Activated T-cell treated with anti-CD3 and anti-CD28 coated beads, Interleukin-2, amount 50 U/mL, for 48 hours (primary cell): ENCODE measurements at regions not wholly inside any gene's neighbourhood (a gene's known extent, or its start where the extent isn't known, plus 50 kb on each side); places are given as distances from the start of the nearest gene placed in this dataset.

Source experiments
- DNase-seq, 2 experiments: peaks; one replicate each; pipeline ENCODE4 v3.0.0-alpha.2; 2020

GRCh38 chr1:221109930-221110329 is 230.7 kb downstream of the HLX start:
- no peak for DNase-seq

- DNase-seq, result no peak
These were observed 237.9 kb downstream of the HLX start for GRCh38 chr1:221117133-221117532.

DNA sequence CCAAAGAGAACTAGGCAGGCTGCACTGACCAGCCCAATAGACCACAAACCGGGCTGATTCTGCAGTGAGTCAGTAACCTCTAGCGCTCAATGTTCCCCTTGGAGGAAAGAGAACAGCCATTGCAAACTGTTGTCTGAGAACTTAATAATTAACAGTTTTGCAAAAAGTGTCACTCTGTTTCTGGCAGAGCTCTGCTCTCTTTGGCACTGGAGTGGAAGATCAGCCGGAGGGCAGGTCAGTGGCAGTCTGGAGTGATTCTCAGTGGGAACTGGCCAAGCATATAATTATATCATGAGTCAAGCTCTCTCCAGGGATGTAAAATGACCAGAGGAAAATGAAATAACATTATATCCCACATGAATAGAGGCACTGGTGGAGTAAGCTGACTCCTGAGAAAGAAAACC is 238.3 kb downstream of the HLX start:
- no peak for DNase-seq

DNA sequence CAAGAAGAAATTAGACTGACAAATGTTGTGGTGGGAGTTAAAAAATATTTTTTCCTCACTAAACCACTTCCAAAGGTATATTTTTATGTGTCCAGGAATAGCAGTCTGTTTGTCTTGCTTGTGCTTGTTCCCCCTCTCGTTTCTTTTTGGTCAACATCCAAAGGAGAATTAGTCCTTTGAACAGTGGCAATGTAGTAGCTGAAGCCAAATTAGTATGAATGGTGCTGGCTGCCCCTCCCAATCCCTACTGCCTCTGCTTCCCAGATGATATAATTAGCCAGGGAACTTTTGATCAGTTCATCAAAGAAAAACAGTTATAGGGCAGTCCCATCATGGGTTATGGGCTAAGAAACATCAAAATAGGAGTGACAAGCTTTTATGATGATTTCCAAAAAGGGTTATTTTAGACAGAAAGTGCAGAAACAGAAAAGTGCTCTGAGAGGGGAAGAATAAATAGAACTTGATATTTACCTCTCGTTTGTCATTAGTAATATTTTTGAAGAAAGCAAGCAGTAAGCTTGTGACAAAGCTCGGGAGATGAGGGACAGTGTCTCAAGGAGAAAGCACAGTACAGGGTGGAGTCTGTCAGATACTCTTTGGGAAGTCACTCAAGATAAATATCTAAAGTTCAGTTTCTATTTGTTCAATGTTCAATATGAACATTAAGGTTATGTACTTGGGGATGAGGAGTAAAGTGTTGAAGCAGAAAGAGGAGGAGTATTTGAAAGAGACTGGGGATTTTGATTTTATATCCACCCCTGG is 239.1 kb downstream of the HLX start:
- no peak for DNase-seq

DNA sequence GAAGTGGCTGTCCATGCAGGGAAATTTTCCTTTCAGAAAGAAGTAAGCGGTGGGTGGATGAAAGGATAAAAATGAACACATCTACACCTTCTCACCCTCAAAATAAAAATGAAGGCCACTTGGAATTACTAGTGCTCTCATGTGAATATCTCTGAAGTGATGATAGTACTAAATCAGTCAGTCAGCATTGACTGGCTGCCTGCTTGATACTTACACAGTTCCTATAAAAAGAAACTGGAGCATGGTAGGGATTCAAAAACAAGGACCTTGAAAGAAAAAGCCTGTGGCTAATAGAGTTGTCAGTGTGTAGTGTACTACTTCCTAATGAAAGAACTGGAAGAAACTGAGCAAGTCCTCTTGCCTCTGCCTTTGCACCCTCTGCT is 239.7 kb downstream of the HLX start:
- no peak for DNase-seq

GRCh38 chr1:221122501-221122900 is 243.3 kb downstream of the HLX start:
- DNase-seq, result no peak

DNA sequence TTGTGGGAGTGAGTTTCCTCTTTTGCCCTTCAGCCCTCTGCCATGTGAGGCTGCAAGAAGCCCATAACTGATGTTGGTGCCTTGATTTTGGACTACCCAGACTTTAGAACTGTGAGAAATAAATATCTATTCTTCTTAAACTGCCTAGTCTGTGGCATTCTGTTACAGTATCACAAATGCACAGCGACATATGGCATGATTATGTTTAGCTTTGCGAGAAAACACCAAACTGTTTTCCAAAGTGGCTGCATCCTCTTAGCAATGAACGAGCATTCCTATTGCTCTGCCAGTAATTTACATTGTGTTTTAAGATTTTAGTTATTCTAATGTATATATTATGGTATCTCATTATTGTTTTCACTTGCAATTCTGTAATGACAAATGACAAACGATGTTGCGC is 246.7 kb downstream of the HLX start:
- DNase-seq, result no peak

DNA sequence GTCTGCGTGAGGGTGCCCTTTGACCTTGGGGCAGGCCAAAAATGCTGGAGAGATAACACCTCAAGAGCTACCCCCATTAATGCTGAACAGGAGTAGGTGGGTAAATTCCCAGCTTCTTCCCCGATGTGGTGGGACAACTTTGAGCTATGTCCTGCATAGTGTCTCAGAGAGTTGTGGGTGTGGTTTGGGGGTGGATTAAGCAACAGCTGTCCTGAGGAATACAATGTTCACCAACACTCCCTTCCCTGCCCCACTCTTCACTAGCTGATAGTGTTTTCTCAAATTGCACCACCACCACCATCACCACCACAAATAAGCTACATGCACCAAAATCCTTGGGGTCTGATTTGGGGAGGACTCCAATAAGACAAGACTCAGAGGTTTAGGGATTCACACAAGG is 258.4 kb downstream of the HLX start:
- DNase-seq, result no peak

- no peak for DNase-seq
These were observed 259.3 kb downstream of the HLX start for GRCh38 chr1:221138516-221138915.

GRCh38 chr1:221139991-221140390 is 260.7 kb downstream of the HLX start:
- DNase-seq, result no peak

DNA sequence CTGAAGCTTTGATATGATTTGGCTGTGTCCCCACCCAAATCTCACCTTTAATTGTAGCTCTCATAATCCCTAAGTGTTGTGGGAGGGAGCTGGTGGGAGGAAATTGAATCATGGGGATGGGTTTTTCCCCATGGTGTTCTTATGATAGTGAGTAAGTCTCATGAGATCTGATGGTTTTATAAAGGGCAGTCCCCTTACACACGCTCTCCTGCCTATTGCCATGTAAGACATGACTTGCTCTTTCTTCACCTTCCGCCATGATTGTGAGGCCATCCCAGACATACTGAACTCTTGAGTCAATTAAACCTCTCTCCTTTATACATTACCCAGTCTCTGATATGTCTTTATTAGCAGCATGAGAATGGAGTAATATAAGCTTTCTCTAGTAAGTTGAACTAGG is 261.9 kb downstream of the HLX start:
- no peak for DNase-seq

- DNase-seq, result no peak
These were observed 262.5 kb downstream of the HLX start for GRCh38 chr1:221141606-221142285.

- no peak for DNase-seq
These were observed 269.4 kb downstream of the HLX start for GRCh38 chr1:221148660-221149059.

GRCh38 chr1:221149111-221149510 is 269.9 kb downstream of the HLX start:
- DNase-seq, result no peak

DNA sequence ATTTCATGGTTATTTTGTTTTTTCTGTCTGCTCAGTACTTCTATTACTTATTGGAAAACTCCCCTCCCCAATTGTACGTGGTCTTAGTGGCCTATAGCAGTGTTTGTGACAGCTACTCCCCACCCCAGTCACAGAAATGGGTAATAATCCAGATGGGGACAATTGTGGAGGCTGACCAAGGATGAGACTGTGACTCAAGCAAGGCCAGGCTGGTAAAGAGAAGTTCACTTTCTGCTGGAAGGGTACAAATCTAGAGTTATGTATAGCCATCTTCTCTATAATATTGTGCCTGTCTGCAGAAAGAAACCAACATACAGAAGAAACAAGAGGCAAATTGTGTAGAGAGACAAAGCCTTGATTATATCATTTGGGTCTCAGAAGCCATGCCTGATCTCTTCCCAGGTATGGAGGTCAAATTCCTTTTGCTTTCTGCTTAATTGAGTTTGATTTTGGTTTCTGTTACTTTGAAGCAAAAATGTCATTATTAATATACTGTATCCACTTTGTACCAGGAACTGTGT is 270.4 kb downstream of the HLX start:
- DNase-seq, result no peak

GRCh38 chr1:221150996-221151395 is 271.8 kb downstream of the HLX start:
- DNase-seq, result no peak

DNA sequence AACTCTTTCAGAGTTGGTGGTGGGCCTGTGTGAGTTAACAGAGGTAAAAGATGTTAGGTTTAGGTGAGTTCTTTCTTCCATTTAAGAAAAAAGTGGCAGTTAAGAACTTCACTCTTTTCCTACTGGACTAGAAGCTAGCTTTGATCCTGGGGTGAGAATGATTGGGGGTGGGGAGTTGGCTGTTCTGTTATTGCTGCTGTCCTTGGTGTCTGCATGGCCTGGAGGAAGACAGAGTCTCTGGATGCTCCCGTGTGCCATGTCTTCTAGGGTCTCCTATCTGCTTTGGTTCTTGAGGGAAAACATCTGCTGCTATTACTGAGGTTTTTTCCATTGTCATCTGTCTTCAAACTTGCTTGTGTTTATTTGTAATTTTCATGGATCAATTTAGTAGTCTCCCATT is 275.7 kb downstream of the HLX start:
- DNase-seq, result no peak

- DNase-seq, result no peak
These were observed 278.0 kb downstream of the HLX start for GRCh38 chr1:221157026-221157761.

DNA sequence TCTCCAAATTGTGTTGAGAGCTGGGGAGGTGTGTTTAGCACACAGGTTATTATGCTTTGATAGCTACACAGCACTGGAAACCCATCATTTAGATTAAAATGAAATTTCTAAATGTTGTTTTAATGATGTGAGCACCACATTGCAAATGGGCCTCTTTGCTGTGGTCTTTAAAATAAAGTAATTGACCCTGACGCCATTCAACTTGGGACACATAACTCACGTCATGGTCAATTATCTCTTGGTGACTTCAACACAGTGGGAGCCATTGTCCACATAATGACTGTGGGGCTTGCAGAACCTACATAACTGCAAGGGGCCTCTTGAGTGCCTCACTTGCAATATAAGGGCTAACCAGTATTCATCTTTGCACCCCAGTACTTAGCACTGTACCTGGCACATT is 280.4 kb downstream of the HLX start:
- DNase-seq, result no peak

DNA sequence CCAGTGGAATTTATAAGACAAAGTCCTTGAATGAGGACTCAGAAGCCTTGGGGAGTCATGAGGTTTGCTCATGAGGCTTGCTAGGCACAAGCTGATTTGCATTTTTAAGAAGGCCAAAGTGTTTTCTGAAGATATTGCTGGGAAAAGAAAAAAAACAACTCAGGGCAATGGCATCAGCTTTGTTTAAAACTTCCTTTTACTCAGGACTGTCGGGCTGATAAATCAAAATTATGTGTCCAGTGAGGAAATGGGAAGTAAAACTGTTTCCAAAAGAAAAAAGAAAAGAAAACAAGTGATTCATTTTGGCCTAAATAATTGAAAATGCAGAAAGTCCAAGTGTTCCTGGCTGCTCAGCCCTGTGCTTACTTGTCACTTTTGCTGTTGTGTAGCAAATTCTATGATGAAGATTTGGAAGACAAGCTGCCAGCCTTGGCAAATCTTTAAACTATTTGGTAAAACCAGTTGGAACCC is 282.4 kb downstream of the HLX start:
- no peak for DNase-seq

GRCh38 chr1:221162352-221162751 is 283.1 kb downstream of the HLX start:
- no peak for DNase-seq

DNA sequence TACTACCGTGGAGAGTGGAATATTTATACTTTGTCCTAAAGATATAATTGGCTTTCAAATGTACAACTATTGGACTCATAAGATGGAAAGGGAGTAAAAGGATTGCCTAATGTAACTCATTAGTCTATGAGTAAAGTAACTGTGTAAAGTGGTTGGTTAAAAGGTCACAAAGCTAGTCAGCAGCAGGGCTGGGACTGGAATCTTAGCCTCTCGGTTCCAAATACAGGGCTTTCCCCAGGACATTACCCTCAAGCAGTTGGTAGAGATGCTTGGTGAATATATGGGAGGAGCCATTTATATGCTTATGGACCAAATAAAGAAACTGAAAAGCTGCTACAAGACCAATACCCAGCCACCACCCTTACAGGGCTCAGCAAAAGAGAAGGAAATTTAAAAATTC is 283.7 kb downstream of the HLX start:
- DNase-seq, result no peak

DNA sequence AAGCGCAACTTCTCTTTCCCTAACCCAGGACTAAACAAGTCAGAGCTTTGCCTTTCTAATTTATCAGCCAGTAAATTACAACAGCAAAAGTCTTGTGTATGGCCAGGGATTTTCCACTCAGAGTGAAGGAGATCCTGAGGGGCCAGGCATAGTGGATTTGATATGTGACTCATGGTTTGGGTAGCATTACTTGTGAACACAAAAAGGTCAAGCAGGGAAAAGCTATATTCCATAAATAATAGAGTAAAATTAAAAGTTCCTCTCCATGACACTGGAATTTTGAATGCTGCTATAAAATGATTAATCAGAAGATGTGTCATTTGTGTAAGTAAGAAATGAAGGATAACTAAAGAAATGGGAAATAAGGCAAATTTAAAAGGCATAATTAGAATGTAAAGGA is 284.8 kb downstream of the HLX start:
- DNase-seq, result no peak
